ENCODE measurements at regions not wholly inside any gene's neighbourhood (a gene's known extent, or its start where the extent isn't known, plus 50 kb on each side); places are given as distances from the start of the nearest gene placed in this dataset.

DNA sequence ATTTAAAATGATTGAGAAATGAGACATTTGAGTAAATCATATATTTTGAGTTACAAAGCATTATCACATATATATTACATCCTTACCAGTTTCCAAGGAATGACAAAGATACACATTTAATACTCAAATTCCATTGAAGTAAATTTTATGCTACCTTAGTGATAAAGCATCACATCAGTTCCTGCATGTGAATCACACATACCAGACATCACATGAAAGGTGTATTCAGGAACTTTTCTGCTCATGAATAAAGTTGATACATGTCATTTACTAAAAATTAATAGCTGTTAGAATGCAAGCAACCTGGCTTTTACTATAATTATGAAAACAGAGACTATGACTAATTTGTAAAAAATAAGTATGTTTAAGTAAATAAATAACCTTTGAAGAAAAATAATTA is 548.8 kb upstream of the SLC39A10 start:
- TF ChIP-seq JUN (IDR thresholded peaks at IDR 0.05) (no peak), RAD21 (conservative IDR thresholded peaks at IDR 0.05 in 1 of 2, IDR thresholded peaks at IDR 0.05 in 1 of 2) (no peak), EP300 (IDR thresholded peaks at IDR 0.05) (no peak), MAFK (IDR thresholded peaks at IDR 0.05; ENCODE audit: partially characterized antibody) (no peak), RCOR1 (IDR thresholded peaks at IDR 0.05; ENCODE audit: low read depth, low read length) (no peak), PHF8 (IDR thresholded peaks at IDR 0.05; ENCODE audit: borderline replicate concordance, low read depth) (no peak)
- TF ChIP-seq, protein P1, sequence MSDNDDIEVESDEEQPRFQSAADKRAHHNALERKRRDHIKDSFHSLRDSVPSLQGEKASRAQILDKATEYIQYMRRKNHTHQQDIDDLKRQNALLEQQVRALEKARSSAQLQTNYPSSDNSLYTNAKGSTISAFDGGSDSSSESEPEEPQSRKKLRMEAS (IDR thresholded peaks at IDR 0.05): no peak
- TF ChIP-seq, protein P2, sequence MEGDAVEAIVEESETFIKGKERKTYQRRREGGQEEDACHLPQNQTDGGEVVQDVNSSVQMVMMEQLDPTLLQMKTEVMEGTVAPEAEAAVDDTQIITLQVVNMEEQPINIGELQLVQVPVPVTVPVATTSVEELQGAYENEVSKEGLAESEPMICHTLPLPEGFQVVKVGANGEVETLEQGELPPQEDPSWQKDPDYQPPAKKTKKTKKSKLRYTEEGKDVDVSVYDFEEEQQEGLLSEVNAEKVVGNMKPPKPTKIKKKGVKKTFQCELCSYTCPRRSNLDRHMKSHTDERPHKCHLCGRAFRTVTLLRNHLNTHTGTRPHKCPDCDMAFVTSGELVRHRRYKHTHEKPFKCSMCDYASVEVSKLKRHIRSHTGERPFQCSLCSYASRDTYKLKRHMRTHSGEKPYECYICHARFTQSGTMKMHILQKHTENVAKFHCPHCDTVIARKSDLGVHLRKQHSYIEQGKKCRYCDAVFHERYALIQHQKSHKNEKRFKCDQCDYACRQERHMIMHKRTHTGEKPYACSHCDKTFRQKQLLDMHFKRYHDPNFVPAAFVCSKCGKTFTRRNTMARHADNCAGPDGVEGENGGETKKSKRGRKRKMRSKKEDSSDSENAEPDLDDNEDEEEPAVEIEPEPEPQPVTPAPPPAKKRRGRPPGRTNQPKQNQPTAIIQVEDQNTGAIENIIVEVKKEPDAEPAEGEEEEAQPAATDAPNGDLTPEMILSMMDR (IDR thresholded peaks at IDR 0.05): no peak
